GM19351 (cell line): ENCODE measurements at regions not wholly inside any gene's neighbourhood (a gene's known extent, or its start where the extent isn't known, plus 50 kb on each side); places are given as distances from the start of the nearest gene placed in this dataset.
"Not testable (repeated sequence)": the region's sequence is repeated elsewhere in the genome, so short reads cannot be mapped to it uniquely, and the experiment has no call there.

Experiments
- ATAC-seq: cut with Tn5 transposase; IDR thresholded peaks from one replicate; pipeline ENCODE4 v1.9.1; 2021; ENCODE audit warnings: mild to moderate bottlenecking, moderate library complexity; ENCODE audit not compliant: unreplicated experiment

DNA sequence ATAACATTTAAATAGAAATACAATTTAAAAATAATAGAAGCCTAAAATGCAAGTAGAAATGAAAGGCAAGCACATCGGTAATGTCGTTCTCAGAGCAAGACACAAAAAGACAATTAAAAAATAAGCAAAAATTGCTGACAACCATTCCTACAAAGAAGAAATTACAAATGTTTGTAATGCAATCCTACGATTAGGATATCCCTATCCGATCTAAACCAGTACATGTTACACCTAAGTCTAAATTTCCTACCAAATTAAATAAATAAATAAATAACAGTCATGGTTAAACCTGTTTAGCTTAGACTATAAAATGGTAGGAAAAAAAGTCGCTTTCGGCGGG is 90.0 kb downstream of the ANXA2R start:
- ATAC-seq, result no peak

DNA sequence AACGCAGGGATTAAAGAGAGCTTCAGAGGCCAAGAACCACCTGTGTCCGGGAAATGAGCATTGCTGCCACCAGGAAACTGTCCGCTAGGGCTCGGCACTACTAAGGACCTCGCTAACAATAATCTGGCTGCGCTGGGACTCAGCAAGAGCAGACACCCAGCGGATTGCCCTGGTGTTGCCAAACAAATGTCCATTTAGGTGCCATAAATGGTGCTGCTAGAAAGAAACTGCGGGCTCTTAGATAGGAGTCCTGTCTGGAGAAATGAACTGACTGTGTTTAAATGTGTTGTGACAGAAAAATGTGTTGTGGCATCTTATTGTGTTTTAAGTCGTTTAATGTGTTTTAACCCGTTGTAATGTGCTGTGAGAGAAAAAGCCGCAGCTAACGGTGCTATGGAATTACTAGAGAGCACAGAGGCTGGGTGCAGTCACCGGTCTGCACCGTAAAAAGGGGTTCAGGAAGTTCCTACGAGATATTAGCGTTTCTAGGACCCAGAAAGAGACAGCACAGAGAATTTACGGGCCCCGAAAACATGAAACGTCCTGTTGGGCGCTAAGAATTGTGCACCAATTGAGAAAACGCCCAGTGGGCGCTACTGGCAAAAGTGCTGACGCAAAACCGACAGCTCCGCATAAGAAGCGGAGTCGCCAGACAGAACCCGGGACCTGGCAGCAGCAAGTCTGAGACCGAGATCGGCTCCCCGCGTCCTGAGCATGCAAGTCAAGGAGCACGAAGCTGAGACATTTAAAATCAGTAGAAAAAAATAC is 90.6 kb downstream of the ANXA2R start:
- peak; percentile 62 for ATAC-seq

DNA sequence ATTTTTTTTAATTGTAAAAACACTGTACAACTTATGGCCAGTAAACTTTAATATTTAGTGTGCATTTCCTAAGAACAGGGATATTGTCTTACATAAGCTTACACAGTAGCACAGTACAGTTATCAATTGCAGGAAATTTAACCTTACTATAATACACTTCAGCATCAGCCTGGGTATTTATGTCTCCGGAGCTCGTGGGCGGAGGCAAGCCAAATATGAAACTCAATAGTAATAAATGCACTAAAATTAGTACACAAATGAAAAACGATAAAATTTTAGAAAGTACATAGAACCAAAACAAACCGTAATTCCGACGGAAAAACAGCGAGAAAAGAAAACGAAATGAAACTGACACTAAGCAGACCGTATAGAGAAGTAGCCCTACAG is 91.2 kb downstream of the ANXA2R start:
- ATAC-seq, result no peak

DNA sequence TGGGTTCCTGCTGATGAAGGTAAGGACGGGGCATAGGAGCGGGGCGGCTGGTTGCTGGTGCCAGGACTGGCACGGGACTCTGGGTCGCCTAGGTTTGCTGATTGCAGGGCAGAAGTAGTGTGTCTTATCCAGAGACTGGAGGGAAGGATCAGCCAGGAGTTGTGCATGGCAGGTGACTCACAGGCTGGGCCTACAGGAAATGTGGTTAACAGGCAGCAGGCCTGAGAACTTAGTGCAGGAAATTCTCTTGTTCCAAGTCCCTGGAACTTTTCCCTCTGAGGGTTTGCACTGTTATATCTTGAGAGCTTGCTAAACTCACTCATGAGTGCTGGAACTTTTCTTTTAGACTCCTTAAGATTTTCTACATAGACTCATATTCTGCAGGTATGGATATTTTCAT is 95.1 kb downstream of the ANXA2R start:
- no peak for ATAC-seq

DNA sequence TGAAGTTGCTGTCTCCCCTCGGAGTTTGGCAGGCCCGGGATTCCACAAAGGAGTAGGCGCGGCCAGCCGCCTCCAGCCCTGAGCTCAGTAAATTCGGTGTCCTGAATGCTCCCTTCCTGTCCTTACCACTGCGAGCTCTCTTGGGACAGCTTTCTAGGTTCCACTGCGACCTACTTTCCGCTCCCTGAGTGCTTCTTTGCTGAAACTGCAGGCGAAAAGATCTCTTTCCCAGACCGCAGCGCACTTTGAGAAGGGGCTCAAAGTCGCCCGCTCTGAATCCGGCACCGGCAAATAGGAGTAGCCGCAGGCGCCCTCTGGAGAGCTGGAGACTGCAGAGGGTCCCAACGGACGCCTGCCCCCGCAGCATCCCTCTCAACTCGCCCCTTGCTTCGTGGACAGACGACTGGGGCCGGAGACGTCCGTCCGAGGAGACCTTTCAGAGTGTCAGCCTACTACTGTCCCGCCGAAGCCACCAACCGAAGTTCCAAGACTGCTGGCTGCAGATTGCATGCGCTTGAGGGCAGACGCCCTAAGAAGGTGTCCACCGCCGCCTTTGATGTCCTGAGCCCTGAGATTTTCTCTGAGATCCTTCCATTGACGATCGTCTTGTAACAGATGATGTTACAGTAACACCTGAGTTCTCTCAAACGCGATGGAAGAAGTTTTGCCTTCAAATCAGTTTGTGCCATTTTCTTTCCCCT is 96.0 kb downstream of the ANXA2R start:
- no peak for ATAC-seq

DNA sequence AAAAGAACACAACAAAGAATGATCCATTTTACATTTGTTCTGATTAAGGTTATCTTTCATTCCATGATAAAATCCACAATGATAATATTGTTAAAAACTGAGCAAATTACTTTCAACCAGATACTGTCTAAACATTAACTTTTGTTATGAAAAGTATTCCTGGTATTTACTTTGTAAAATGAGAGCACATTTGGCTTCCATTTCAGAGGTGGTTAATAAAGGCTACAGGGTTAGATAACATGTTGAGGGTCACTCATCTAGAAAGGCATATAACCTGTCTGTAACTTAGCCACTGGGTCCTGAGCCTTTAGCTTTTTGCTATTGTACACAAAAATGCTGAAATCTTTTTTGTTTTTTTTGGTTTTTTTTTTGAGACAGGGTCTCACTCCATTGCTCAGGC is 99.3 kb downstream of the ANXA2R start:
- ATAC-seq, result no peak

DNA sequence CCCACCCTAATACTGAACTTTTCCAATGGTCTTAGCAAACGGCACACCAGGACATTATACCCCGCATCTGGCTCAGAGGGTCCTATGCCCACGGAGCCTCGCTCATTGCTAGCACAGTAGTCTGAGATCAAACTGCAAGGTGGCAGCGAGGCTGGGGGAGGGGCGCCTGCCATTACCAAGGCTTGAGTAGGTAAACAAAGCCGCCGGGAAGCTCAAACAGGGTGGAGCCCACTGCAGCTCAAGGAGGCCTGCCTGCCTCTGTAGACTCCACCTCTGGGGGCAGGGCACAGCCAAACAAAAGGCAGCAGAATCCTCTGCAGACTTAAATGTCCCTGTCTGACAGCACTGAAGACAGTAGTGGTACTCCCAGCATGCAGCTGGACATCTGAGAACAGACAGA is 108.1 kb downstream of the ANXA2R start:
- ATAC-seq, result not testable (repeated sequence)

DNA sequence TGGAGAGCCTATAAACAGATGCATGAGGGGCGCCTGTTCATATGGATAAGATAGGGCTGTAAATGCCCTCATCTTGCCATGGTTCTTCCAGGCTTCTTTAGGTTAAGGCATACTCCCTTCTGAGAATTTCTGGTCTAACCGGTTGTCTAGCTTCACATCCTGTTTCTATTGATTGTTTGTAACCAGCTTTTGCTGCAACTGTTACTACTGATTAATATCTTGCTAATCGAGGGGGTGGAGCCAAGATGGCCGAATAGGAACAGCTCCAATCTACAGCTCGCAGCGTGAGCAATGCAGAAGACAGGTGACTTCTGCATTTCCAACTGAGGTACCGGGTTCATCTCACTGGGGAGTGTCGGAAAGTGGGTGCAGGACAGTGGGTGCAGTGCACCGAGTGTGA is 108.7 kb downstream of the ANXA2R start:
- not testable (repeated sequence) for ATAC-seq

DNA sequence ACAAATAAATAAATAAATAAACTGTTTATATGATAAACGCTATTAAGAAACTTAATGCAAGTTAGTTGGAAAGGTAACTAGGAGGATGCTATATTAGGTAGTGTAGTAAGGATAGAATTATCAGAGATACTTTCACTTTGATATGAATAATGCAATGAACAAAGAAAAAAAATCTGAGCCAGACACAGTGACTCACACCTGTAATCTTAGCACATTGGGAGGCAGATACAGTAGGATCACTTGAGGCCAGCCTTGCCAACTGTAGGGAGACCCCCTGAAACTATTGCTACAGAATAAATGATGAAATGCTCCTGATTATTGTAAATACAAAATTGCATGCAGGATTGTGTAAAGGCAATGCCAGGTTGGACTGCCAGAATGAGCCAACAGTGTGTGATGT is 109.2 kb downstream of the ANXA2R start:
- ATAC-seq, result no peak

DNA sequence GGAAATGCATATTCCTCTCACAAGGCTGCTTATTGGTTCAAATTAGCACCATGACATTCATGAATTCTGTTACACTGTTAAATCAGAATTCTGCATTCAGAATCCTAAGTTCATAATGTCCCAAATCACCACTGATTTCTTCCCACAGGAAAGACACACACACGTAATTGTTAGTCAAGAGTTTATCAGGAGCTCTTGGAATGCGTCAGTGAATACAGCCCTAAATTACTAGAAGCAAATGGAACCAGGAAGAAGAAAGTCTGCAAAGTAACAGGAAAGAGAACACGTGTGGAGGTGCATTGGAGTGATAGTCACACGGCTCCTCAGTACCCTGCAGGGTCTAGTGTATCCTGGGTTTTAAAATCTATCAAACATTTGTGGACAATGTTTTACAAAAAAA is 110.2 kb downstream of the ANXA2R start:
- ATAC-seq, result no peak

DNA sequence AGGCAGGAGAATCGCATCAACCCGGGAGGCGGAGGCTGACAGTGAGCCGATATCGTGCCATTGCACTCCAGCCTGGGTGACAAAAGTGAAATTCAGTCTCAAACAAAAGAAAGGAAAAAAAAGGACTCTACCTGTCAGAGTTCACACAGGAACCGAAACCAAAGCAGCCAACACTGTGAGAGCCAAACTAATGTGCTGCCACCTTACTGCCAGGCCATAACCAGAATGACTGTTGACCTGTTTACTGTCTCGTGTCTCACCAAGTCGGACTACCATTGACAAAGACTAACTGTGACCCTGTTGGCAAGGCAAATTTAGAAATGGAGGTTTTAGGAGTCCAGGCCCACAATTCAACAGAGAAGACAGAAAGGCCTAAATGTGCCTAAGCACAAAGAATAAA is 112.4 kb downstream of the ANXA2R start:
- peak; percentile 90 for ATAC-seq

DNA sequence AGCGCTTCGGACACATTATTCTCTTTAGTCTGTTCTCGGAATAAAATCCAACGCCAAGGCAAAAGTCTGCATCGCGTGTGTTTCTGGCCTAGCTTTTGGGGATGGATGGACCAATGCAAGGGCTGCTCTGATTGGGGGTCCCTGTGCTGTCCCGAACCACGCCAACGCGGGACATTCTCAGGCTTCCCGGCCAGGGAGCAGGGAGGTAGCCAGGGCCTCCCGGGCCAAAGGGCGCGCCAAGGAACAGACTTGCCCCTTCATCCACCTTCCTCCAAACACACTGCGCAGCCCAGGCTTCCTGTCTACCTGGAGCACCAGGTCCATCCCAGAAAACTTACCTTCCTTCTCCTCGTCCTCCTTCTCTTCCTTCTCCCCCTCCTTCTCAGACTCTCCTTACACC is 113.0 kb upstream of the SELENOP start:
- ATAC-seq, result no peak

DNA sequence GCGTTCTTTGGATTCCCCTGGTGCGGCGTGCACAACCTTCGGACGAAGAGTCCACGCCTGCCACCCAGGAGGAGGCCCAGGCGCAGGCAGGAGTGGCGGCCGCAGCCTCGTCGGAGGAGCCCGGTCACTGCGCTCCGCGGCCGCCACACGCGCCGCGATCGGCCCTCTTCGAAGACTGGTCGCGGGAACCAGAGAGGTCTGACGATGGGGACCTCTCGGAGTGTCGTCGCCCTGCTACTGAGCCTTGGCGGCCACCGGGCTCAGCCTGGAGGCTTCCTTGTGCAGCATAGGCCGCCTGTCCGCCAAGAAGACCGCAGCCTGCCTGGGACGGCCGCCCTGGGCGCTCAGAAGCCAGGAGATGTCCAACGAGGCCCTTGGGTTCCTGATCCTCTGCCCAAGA is 112.5 kb upstream of the SELENOP start:
- no peak for ATAC-seq

DNA sequence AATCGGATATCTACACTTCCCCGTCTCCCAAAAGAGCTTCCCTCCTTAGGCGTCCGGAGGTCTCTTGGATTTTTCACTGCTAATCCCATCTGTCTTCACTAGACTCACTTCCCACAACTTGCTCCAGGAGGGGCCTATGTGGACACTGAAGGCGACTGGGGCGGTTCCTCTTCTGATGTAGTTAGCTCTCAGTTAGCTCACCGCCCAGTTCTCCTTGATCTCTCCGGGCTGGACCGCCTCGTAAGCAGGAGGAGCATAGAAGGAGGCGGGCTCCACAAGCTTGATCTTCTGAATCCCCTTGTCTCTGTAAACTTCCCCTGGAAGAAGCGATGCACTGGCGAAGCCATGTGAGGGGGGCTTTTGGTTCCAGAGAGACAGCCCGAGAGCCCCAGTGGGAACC is 112.0 kb upstream of the SELENOP start:
- ATAC-seq, result no peak

DNA sequence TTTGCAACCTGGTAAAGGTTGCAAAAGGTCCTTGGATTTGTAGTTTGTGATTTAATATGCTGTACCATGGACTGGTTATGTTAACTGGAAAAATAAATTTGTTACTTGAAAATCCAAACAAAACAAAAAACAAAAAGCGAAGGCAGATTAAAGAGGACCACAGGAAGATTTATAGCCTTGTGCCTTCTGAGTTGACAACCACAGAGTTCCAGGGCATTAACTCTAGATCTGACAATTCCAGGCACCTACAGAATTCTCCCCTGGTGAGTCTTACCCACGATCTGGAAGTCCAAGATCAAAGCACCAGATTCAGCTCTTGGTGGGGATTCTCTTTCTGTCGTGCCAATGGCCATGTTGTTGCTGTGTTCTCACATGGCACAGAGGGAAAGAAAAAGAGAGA is 107.9 kb upstream of the SELENOP start:
- no peak for ATAC-seq

DNA sequence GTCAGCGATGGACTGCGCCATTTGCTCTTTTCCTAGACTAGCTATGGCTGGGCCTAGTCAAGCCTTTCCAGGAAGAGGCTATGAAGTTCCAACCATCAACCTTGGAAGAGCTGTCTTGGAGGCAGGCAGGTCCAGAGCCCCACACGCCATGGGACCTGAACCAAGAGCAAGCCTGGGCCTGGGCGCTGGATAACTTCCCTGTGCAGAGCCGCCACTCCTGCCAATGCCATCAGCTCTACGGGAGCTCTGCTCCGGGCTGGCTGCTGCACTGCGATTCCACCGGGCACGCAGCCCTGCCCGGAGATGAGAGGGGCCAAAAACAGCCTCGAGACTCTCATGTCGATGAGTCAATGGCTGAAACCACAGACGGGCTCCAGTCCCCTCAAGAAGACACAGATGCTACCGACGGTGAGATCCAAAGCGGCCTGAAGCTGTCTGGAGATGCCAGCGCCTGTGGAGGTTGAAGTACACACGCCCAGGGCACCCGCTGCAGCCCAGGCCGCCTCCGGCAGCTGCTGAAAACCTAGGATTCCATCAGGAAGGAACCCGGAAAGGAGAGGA is 103.7 kb upstream of the SELENOP start:
- ATAC-seq, result no peak

DNA sequence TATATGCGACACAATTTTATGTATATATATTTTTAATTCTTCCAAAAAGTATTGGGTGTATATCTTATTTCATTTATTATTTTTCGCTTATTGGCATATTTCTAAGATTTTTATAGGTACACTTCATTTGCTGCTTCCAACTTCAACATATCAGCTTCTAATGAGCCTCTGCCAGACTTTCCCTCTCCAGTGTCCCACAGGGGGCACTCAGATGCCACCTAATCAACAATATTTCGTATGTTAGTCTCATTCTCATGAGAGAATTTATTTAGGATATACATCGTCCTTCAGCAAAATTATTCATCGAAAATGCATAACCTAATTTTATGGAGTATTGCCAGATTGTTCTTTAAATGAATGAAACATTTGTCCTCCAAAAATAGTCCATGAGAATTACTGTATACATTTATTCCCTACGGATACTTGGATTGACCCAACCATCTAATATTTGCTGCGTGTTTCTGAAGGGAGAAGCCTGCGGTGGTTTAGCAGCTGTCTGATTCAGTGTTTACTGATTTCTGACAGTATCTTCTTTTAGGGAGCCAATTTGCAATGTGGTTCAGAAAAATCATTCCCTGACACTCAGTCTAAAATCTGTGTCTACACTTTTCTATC is 100.6 kb upstream of the SELENOP start:
- no peak for ATAC-seq

DNA sequence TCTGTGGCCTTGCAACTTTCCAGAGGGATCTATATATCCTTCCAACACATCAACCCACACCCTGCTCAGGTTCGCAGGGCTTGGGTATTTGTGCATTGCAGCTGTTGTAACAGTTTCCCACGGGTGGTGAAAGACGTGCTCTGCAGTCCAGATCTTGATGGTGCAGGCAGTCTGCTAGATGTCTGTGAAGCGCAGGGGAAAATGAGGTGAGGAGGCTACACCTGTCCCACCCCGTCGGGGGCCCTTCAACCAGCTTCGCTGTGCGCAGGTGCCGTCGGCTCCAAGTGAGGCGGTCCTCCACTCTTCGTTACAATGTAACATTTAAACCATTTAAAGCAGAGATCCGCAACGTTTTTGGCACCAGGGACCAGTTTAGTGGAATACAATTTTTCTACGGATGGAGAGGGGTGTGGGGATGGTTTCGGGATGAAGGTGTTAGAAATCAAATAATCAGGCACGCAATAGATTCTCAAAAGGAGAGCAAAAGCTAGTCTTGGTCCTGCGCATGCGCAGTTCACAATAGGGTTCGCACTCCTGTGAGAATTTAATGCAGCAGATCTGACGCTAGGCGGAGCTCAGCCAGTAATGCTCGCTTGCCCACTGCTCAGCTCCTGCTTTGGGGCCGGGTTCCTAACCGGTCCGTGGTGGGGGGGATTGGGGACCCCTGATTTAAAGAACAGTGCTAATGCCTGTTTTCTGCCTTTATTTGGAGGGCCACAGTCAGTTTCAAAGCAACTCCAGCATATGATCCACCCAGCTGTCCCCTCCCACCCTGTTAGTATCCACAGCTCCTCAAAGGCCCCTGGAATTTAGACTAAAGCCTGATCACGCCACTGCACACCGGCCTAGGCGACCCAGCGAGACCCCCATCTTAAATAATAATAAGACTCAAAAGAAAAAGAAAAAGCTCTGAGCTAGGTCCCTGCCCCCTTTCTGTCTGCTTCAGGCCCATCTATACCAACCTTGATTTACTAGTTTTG is 97.1 kb upstream of the SELENOP start:
- ATAC-seq, result peak; percentile 91

DNA sequence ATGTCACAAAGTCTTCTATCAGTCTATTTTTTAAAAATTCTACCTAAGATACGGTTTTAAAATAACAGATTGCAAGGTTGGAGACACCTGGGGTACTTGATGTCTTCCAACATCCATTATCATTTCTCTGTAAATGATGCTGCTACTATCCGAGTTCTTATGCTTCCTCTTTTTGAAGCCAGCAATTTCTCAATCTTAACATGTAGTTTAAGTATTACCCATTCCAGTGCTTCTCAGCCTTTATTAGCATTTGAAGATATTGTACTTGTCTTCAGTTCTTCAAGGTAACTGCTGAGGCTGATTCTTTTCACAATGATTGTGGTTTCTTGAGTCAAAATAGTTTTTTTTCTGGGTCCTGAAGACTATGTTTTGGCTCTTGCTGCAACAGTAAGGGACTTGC is 96.4 kb upstream of the SELENOP start:
- no peak for ATAC-seq

DNA sequence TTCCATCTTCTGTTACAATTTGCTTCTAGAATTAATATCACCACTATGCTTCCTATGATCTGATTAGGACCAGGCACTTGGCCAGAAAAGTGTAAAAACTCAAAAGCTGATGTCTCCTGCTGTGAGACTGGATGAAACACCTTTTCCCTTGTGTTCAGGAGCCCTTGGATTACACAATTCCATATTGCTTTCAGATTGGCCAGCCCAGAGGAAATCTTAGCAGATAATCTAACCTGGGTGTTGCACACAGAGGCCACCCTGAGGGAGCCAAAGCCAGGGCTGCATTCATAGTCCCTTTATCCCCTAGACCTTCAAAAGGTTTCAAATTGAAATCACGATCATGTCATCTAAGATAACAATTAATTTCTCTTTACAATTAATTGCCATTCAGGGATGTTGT is 94.1 kb upstream of the SELENOP start:
- no peak for ATAC-seq

DNA sequence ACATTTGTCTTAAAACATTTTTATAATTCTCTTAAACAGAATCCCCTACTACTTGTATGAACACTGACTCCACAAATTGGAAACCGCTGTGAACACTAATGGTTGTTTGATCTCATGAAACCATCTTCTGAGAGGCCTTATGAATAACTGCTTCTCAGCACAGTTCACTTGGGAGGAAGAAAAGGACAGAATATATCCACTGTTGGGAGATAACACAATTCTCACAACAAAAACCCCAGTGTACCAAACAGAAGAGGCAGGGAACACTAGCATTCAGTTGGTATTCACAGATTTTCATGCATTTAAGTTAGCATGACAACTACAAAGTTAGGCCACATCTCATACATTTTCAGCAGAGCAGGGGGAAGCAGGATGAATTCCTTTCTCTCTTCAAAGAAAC is 89.0 kb upstream of the SELENOP start:
- ATAC-seq, result no peak
